Peyer's patch (tissue), 4 donors: ENCODE measurements at regions not wholly inside any gene's neighbourhood (a gene's known extent, or its start where the extent isn't known, plus 50 kb on each side); places are given as distances from the start of the nearest gene placed in this dataset.

Experiments
- POLR2A ChIP-seq, 2 donors: fragments of 450-650 bp; IDR thresholded peaks; one replicate each; pipeline ENCODE4 v1.5.1; 2017; ENCODE audit warnings: antibody characterized with exemption in 2 of 2, mild to moderate bottlenecking in 2 of 2, moderate library complexity in 2 of 2
- TF ChIP-seq, protein P1 (sequence below), 6 experiments: fragments of 450-650 bp in 4 of 6; fragments of 200-600 bp in 2 of 6; sonication (generic) in 1 of 6; IDR thresholded peaks; one replicate each; pipeline ENCODE4 v1.5.1; 2017 to 2019; ENCODE audit warnings: antibody characterized with exemption in 6 of 6, mild to moderate bottlenecking in 3 of 6, moderate library complexity in 1 of 6

DNA sequence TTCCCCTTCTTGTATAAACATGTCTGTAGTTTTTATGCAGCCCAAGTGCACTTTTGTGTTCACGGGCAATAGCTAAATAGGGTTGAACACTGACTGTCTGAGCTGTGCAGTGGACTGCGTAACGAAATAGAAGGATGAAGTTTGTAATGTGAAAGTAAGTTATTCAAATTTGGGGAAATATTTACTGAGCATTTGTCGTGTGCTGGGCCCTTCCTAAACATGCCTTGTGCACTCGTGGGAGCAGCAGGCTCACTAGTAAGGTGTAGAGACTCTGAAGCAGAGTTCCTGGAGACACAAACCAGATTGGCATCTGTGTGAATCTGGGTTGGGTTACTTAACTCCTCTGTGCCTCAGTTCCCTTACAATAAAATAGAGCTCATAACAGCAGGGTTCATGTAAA, 51.7 kb upstream of the C1QTNF7 start:
- TF ChIP-seq, protein P1, sequence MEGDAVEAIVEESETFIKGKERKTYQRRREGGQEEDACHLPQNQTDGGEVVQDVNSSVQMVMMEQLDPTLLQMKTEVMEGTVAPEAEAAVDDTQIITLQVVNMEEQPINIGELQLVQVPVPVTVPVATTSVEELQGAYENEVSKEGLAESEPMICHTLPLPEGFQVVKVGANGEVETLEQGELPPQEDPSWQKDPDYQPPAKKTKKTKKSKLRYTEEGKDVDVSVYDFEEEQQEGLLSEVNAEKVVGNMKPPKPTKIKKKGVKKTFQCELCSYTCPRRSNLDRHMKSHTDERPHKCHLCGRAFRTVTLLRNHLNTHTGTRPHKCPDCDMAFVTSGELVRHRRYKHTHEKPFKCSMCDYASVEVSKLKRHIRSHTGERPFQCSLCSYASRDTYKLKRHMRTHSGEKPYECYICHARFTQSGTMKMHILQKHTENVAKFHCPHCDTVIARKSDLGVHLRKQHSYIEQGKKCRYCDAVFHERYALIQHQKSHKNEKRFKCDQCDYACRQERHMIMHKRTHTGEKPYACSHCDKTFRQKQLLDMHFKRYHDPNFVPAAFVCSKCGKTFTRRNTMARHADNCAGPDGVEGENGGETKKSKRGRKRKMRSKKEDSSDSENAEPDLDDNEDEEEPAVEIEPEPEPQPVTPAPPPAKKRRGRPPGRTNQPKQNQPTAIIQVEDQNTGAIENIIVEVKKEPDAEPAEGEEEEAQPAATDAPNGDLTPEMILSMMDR (IDR thresholded peaks at IDR 0.05), result no peak
- TF ChIP-seq POLR2A (IDR thresholded peaks at IDR 0.05), result no peak
